Uterus (tissue), 2 donors: ENCODE measurements at regions not wholly inside any gene's neighbourhood (a gene's known extent, or its start where the extent isn't known, plus 50 kb on each side); places are given as distances from the start of the nearest gene placed in this dataset.

Source experiments
- CTCF ChIP-seq, 4 experiments: fragments of 200-600 bp in 2 of 4; fragments of 450-650 bp in 2 of 4; sonication (generic) in 2 of 4; IDR thresholded peaks; one replicate each; pipeline ENCODE4 v1.5.1; 2016 to 2019; ENCODE audit warnings: antibody characterized with exemption in 4 of 4, mild to moderate bottlenecking in 2 of 4, moderate library complexity in 1 of 4
- POLR2A ChIP-seq, 2 donors: fragments of 450-650 bp; IDR thresholded peaks; one replicate each; pipeline ENCODE4 v1.6.1; 2016; ENCODE audit warnings: antibody characterized with exemption in 2 of 2, mild to moderate bottlenecking in 1 of 2, moderate library complexity in 1 of 2

- TF ChIP-seq CTCF (IDR thresholded peaks at IDR 0.05) (no peak), POLR2A (IDR thresholded peaks at IDR 0.05) (no peak)
Measured at GRCh38 chr7:124662372-124662771, 103.2 kb downstream of the GPR37 start.
